ENCODE measurements at regions not wholly inside any gene's neighbourhood (a gene's known extent, or its start where the extent isn't known, plus 50 kb on each side); places are given as distances from the start of the nearest gene placed in this dataset.
"Not testable (repeated sequence)": the region's sequence is repeated elsewhere in the genome, so short reads cannot be mapped to it uniquely, and the experiment has no call there.

DNA sequence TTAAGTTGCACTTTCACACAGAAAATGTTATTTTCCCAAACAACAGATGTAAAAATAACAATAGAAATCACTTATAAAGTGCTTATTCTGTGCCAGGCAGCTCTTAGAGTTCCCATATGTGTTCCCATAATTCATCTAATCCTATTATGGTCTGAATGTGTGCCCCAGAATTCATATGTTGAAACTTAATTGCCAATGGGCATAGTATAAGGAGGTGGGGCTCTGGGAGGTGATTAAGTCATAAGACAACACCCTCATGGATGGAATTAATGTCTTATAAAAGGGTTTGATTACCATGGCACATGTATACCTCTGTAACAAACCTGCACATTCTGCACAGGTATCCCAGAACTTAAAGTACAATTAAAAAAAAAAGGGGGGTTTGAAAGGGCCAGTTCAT lies 92.7 kb downstream of the FZD1 start:
- DNase-seq = no peak

DNA sequence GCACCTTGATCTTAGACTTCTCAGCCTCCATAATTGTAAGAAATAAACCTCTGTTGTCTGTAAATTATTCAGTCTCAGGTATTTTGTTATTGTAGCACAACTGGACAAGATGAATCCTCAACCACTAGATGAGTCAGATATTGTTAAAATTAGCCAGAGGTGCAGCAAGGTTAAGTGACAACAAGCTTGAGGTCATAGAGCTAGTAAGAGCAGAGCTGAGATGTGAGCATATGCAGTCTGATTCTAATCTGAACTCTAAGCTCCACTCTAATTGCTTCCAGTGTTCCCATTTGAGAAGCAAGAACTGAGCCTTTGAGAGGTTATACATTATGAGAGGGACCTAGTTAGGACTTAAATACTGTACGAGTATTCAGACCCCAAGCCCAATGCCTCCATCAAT lies 93.1 kb downstream of the FZD1 start:
- no peak for DNase-seq

DNA sequence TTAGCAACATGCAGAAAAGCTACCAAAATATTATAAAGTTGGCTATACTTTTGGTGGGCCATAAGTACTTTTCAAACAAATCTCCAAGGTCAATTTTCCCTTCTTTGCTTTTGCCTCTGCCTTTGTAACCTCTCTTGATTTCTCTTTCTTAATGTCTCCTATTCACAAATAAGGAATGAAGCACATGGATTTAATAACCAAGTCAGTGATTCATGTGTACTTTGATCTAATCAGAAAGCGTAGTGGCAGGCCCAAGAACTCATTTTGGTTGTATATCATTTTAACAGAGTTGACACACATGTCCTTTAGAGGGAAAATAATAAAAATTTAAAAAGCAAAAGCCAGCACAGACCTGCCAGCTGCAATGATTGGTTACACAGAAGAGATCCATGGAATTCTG lies 93.7 kb downstream of the FZD1 start:
- DNase-seq = no peak

DNA sequence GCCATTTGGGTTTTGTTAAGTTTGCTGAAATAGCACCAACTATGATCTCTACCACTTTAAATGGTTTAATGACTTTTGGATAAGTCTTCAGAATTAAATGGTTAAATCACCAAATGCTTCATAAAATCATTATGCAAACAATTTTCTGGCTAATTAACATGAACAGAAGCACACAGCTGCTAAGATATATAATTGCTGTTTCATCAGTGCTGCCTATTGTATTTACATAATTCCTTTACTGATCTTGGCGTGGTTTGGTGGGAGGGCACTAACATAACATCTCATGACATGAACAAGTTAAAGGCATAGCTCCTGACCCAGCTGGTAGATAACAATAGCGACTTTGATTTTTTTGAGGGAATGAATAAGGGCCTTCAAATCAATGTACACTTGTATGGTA lies 94.1 kb downstream of the FZD1 start:
- no peak for DNase-seq

DNA sequence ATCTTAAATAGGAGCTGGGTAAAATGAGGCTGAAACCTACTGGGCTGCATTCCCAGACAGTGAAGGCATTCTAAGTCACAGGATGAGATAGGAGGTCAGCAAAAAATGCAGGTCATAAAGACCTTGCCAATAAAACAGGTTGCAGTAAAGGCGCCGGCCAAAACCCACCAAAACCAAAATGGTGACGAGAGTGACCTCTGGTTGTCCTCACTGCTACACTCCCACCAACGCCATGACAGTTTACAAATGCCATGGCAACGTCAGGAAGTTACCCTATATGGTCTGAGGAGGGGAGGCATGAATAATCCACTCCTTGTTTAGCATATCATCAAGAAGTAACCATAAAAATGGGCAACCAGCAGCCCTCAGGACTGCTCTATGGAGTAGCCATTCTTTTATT lies 100.9 kb downstream of the FZD1 start:
- not testable (repeated sequence) for DNase-seq

DNA sequence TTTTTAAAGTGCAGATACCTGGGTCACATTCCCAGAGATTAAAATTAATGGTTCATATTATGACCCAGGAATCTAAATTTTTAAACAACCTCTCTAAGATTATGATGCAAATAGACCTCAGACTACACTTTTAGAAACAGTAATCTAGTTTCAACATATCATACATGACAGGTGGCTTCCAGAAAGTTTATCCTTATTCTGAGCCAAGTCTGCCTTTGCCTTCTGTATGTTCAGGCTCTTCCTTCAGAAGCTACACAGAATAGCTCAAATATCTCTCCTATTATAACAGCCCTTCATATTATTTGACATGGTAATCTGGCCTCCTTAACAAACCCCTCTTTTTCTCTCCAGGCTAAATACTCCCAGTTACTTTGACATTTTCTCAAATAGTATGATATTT lies 101.9 kb downstream of the FZD1 start:
- no peak for DNase-seq

DNA sequence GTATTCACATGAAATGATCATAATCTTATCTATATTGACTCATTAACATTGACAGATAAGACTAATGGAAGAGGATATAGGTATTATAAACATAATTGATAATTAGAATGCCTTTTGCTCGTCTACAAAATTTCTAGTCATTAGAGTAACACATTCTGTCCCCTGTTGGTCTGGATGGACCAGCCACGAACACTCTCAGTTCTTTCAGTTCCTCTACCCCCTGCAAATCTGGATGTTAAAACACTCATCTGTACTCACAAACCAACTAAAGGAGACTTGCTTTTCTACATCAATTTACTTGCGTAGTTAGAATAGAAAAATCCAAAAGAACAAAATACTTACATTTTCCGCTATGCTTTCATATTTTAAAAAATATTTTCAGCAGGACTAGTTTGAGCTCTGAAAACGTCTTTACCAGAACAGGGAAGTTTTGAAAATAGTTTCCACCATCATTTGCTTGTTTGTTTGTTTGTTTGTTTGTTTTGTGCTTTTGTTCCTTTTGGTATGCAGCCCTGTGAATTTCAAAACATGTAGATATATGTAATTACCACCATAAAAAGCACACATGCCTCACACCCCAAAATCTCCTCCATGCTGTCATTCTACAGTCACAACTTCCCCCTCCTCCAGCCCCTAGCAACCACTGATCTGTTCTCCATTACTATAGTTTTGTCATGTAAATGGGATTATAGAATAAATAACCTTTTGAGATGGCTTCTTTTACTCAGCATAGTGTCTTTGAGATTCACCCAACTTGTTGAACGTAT lies 103.8 kb downstream of the FZD1 start:
- DNase-seq = no peak

DNA sequence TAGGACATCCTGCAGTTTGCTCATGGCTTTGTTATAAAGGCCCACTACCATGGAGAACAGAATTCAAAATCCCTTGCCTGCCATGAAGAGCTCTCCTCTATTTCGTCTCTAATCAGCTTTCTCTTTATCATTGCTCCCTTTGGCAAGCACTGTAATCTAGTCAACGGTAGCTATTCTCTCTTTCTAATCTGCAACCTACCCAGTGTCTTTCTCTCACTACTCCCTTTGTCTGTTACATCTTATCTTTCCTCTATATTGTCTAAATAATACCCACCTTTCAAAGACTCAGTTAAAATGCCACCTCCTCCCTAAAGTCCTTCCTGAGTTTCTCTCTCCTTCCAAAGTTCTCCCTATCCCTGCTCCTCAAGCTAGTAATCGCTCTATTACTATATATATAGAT lies 108.1 kb downstream of the FZD1 start:
- DNase-seq = no peak

DNA sequence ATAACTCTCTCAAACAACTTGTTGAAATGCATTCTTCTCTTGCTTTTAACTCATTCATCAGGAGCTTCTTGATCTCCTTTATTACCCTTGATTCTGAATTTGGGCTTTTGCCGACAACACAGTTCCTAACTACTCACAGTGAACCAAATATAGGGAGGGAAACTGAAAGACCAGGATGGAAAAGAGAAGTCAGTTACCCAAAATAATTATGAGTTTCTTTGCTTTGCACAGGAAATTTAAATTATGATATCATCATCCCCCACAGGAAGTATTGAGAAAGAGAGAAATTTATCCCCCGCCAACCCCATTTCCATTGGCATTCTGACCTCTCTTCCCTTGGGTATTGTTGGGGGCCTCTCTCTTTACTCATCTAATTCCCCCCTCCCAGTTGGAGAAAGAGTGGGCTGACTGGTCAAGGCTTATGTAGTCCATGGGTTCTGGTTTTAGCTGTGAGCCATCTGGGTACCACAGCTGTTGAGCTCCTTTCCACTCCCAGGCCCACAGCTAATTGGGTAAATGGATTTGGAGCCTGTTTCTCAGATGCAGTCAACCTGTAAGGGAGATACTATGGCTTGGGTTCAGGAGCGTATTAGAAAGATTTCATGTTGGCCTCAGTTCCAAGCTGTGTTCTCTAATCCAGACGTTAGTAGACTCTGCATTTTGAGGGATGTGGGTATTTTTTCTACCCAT lies 109.0 kb downstream of the FZD1 start:
- no peak for DNase-seq

DNA sequence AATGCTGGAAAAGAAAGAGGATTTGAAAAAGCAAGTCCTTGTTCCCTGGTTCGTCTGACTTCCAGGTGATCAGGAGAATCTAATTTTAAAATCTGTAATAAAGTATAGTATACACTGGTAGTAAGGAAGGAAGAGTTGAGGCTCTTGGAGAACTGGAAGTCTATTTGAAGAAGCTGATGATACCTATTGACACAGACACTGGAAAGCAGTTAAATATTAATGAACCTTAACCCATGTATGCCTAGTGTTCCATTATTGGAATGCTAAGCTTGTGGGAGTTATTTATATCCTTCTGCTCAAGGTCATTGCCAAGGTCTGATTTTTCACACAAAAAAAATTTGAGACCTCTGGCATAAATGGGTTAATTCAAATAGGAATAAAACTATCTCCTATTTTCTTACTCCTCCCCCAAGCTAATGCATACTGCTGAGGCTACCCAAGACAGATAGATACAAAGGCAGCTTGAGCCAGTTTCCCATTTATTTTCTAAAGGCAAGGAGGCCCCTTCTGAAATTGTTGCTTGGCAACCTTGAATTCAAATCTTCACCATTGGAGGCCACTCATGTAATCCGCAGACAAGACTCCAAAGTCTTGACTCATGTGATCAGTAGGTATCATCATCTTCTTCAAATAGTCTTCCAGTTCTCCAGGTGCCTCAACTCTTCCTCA lies 110.2 kb downstream of the FZD1 start:
- DNase-seq = no peak

DNA sequence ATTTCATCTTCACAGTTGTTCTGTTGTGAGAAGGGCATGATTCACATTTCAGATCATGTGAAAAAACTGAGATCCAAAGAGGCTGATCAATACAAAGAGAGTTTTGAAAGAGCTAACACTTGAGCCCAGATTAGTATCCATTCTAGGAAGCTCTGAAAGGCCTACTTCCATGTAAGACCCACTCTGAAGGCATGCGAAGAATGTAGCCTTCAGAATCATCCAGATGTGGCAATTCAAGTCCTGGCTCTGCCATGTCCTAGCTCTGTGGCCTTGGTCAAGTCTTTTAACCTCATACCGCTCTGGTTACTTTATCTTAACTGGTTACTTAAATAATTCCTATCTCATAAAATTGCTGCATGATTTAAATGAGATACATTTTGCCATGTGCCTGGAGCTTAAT lies 111.1 kb downstream of the FZD1 start:
- no peak for DNase-seq

DNA sequence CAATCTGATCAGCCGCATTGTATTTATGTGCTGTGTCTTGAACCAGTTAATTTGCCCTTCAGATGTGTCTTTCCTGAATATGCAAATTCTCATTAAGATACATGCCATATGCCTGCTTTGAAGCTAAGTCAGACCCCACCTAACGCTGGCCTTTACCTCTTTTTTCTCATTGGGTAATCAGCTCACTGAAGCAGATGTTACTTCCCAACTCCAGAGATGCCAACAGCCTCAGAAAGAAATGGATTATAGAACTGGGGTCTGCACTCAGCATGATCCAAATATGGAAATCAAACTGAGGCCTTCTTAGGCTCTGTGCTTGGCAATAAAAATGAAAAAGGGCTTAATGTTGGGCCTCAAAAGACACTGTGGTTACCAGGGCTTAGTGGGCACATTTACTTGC lies 113.9 kb downstream of the FZD1 start:
- no peak for DNase-seq

DNA sequence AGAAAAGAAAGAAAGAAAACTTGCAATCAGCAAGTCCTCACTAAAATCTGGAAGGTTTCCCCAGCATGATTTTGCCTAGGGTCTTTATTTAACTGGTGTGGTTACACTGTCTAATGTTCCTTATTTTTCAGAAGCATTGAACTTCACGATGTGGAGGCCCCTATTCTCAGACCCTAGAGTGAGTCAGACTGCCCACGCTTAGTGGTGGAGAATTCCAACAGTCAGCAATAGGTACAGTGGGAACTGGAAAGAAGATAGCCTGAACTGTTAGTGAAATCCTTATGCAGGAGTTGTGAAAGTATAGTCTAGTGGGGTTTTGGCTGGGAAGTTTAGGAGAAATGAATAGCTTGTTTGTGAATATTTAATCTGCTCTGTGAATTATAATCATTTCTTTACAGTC lies 115.0 kb downstream of the FZD1 start:
- no peak for DNase-seq

DNA sequence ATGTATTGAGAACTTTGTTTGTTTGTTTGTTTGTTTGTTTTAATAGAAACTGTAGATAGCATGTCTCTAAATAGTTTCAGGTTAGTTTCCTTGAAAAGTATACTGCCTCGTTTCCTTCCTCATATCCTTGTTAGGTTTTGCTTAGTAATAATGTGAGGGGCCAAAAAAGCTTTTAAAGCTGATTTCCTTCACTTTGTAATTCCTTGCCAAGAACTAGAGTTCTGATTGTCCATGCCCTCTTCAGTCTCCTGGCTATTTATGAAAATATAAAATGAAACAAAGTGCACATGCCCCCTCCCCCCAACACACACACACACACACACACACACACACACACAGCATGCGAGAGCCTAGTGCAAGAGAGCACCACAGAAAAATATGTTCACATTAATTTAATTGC lies 115.8 kb downstream of the FZD1 start:
- no peak for DNase-seq

DNA sequence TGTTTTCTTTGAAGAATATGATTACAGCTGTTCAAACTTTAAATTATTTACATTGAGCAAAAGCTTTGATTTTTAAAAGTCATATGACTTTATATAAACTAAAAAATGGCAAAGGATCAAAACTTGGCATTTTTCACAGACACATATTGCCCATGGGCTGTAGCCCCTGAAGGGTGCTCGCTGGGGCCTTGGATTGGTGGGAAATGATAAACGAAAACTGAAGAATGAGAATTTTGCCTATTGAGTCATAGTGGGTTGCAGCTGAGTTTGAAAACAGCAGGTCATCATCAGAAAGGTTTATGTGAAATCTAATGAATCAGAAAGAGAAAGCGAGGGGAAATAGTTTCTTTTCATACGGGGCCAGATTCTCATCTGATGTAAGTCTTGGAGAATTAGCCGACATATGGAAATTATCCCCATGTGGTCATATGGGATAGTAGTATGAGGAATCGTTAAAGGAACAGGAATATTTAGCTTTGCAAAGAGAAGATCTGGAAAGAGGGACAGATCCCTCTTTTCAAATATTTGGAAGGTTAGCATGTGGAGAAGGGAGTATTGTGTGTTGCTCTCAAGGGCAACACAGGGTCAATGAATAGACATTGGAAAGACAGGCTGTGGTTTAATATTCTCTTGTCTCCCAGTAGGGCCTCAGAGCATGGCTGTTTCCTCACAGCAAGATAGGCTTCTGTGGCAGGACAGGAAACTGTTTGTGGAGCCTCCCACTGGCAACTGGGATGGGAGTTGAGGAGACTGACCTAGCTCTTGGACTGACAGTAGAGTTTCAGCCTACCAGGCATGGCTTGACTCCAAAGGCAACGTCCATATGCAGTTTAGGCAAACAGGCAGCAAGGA lies 119.0 kb downstream of the FZD1 start:
- DNase-seq = no peak

DNA sequence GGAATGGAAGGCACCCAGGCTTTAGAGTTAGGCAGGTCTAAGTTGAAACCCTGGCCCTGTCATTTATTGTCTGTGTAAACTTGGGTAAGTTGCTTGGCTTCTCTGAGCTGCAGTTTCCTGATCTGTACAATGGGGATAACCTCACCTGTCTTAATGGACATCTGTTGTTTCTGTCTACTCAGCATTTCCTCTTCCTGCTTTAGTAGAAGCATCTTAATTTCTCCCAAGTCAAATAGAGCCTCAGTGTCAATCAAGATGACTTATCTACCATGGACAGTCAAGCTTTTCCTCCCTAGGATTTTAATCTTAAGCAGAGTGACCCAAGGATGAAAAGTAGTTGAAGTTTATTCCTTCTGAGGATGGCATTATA lies 119.7 kb downstream of the FZD1 start:
- no peak for DNase-seq

DNA sequence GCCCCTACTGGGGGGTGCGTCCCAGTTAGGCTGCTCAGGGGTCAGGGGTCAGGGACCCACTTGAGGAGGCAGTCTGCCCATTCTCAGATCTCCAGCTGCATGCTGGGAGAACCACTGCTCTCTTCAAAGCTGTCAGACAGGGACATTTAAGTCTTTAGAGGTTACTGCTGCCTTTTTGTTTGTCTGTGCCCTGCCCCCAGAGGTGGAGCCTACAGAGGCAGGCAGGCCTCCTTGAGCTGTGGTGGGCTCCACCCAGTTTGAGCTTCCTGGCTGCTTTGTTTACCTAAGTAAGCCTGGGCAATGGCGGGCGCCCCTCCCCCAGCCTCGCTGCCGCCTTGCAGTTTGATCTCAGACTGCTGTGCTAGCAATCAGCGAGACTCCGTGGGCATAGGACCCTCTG lies 130.5 kb downstream of the FZD1 start:
- not testable (repeated sequence) for DNase-seq

DNA sequence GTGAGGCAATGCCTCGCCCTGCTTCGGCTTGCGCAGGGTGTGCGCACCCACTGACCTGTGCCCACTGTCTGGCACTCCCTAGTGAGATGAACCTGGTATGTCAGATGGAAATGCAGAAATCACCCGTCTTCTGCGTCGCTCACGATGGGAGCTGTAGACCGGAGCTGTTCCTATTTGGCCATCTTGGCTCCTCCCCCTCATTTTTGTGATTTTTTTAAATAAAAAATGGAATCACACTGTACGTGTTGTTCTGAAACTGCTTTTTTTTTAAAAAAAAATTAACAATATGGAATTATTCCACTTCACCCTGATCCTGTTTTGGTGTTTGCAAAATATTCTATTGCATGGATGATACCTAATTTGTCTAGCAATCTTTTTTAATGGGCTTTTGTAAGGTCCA lies 131.1 kb downstream of the FZD1 start:
- DNase-seq = not testable (repeated sequence)

DNA sequence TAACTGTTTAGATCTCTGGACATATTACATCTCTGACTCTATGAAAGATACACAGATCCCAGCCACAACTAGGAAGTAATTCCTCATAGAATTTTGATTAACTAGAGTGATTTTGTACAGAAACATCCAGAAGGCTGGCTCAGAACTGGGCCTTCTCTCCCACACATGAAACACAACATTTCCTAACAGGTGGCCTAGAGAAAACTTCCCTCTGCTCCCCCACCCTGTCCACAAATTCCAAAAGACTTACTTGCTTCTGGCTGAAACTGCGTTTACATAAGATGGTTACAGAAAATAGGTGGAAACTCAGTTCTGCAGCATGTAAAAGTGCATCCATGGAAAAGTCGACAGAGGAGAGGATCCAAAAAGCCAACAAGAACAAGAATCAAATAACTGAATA lies 132.9 kb downstream of the FZD1 start:
- no peak for DNase-seq

DNA sequence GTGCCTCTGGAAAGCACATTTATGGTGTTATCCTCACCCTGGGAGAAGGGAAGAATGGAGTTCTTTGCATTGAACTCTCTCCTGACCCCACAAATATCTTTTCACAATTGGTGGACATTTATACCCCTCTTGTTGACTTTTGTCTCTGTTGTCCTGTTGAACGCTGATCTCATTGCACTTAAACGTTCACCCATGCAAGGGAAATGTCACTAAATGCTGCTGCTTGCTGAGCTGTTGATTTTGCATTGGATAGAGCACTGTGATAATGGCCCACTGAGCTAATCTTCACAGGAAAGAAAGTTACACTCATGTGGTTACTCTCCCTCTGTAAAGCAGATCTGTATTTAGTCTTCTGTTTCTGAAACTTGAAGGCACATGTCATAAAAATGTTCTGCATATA lies 133.4 kb downstream of the FZD1 start:
- DNase-seq = no peak

DNA sequence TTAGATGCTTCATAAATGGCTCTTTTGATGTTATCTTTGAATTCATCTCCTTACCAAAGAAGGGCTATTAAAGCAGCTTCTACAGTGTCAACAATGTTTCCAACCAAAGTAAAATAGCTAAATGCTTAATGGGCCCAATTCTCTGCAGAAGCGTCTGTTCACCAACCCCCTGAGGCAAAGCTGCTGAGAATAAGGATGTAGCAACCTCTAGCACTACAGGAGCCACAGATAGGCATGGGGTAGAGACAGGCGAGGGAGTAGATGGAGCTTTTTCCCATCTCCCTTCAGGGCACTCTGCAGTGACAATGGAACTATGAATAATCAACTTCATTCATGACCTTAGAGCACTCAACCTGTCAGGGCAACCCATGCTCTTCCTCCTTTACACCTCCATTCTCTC lies 134.1 kb downstream of the FZD1 start:
- DNase-seq = no peak

DNA sequence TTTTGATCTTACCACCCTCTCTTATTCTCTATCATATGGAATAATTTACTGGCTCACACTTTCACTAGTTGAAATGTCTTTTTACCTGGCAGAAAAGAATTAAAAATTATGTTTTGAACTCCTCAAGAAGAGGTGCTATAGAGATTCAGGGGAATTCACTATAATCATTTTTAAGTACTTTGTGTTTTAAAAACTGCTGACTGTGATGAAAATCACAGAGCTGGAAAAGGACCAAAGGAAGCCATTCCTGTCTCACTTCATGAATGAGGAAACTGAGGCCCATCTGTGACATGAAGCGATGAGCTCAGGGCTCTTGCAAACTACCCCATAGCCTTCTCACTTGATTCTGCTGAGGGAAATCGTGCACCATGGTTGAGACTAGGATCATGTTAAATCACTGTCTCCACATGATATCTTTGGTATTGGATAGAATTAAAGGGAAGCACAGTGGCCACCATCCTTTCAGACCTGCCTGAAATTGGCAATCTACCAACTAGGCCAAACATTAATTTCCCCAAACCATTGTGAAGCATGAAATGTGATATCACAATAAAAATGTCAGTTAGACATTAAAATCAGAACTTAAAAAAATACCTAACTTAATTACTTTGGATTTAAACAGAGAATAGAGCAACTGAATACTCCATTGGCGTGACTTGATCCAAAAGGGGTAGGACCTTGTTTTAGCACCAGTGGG lies 141.0 kb downstream of the FZD1 start:
- no peak for DNase-seq

DNA sequence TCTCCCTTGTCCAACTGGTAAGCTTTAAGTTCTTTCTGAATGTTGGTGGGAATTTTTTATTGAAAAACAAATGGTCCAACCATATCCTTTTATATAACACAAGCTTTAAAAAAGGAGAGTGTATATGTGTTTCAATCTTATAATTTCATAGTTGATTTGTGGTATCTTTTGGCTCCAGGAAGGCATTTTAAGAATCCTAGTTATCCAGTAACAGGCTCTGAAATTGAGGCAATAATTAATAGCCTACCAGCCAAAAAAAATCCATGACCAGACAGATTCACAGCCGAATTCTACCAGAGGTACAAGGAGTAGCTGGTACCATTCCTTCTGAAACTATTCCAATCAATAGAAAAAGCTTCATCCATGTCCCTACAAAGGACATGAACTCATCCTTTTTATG lies 141.6 kb downstream of the FZD1 start:
- DNase-seq = not testable (repeated sequence)

Measured in hippocampal formation (tissue), 2 donors.